ENCODE measurements at regions not wholly inside any gene's neighbourhood (a gene's known extent, or its start where the extent isn't known, plus 50 kb on each side); places are given as distances from the start of the nearest gene placed in this dataset.
"Not testable (repeated sequence)": the region's sequence is repeated elsewhere in the genome, so short reads cannot be mapped to it uniquely, and the experiment has no call there.

GRCh38 chr5:100479079-100479688, 56.0 kb upstream of the FAM174A start:
- no peak for DNase-seq

GRCh38 chr5:100472091-100472490, 63.1 kb upstream of the FAM174A start:
- no peak for DNase-seq

- DNase-seq: no peak
Measured at GRCh38 chr5:100469767-100470166, 65.4 kb upstream of the FAM174A start.

GRCh38 chr5:100464418-100464817, 70.8 kb upstream of the FAM174A start:
- DNase-seq: no peak

GRCh38 chr5:100456615-100457014, 78.6 kb upstream of the FAM174A start:
- DNase-seq: no peak

- no peak for DNase-seq
Measured at GRCh38 chr5:100452126-100452525, 83.0 kb upstream of the FAM174A start.

GRCh38 chr5:100448111-100448528, 87.1 kb upstream of the FAM174A start:
- DNase-seq: no peak

- DNase-seq: no peak
Measured at GRCh38 chr5:100446879-100447430, 88.2 kb upstream of the FAM174A start.

- DNase-seq: no peak
Measured at GRCh38 chr5:100444961-100445360, 90.2 kb upstream of the FAM174A start.

- DNase-seq: no peak
Measured at GRCh38 chr5:100434815-100435214, 100.4 kb upstream of the FAM174A start.

- no peak for DNase-seq
Measured at GRCh38 chr5:100432741-100433140, 102.4 kb upstream of the FAM174A start.

- peak; percentile 50 to 58 for DNase-seq
Measured at GRCh38 chr5:100430268-100431195, 104.6 kb upstream of the FAM174A start.

- DNase-seq: no peak
Measured at GRCh38 chr5:100424787-100425186, 110.4 kb upstream of the FAM174A start.

GRCh38 chr5:100424017-100424416, 111.2 kb upstream of the FAM174A start:
- no peak for DNase-seq

- no peak for DNase-seq
Measured at GRCh38 chr5:100423330-100423729, 111.8 kb upstream of the FAM174A start.

- DNase-seq: no peak
Measured at GRCh38 chr5:100421360-100421759, 113.8 kb upstream of the FAM174A start.

- DNase-seq: no peak
Measured at GRCh38 chr5:100418231-100418630, 116.9 kb upstream of the FAM174A start.

- DNase-seq: no peak
Measured at GRCh38 chr5:100409660-100410151, 125.5 kb upstream of the FAM174A start.

GRCh38 chr5:100407053-100407452, 128.1 kb upstream of the FAM174A start:
- DNase-seq: no peak

- DNase-seq: no peak
Measured at GRCh38 chr5:100406640-100407039, 128.5 kb upstream of the FAM174A start.

GRCh38 chr5:100402071-100402470, 133.1 kb upstream of the FAM174A start:
- no peak for DNase-seq

GRCh38 chr5:100401149-100401548, 134.0 kb upstream of the FAM174A start:
- no peak for DNase-seq

GRCh38 chr5:100398815-100399214, 136.4 kb upstream of the FAM174A start:
- not testable (repeated sequence) for DNase-seq
